ENCODE measurements at regions not wholly inside any gene's neighbourhood (a gene's known extent, or its start where the extent isn't known, plus 50 kb on each side); places are given as distances from the start of the nearest gene placed in this dataset.

GRCh38 chr2:234627308-234627707 lies 130.4 kb upstream of the ARL4C start:
- no peak for TF ChIP-seq EZH2 (IDR thresholded peaks at IDR 0.05)
- TF ChIP-seq POLR2AphosphoS5 (IDR thresholded peaks at IDR 0.05; ENCODE audit: borderline replicate concordance, low read depth, low read length): no peak
